OCI-LY1 (cell line): ENCODE measurements at regions not wholly inside any gene's neighbourhood (a gene's known extent, or its start where the extent isn't known, plus 50 kb on each side); places are given as distances from the start of the nearest gene placed in this dataset.

ENCODE experiments used
- EZH2 ChIP-seq: fragments of 200-600 bp; sonication (generic), shearing (Covaris generic); IDR thresholded peaks from 2 replicates; pipeline ENCODE4 v1.8.0; 2017; ENCODE audit warnings: borderline replicate concordance, mixed run types, mild to moderate bottlenecking, antibody characterized with exemption, low read length, moderate library complexity, mixed read lengths
- TF ChIP-seq, protein P1 (sequence below): fragments of 200-600 bp; sonication (generic), shearing (Covaris generic); IDR thresholded peaks from 2 replicates; pipeline ENCODE4 v1.5.1; 2017; ENCODE audit warnings: mild to moderate bottlenecking, antibody characterized with exemption, low read length, moderate library complexity, mixed read lengths

DNA sequence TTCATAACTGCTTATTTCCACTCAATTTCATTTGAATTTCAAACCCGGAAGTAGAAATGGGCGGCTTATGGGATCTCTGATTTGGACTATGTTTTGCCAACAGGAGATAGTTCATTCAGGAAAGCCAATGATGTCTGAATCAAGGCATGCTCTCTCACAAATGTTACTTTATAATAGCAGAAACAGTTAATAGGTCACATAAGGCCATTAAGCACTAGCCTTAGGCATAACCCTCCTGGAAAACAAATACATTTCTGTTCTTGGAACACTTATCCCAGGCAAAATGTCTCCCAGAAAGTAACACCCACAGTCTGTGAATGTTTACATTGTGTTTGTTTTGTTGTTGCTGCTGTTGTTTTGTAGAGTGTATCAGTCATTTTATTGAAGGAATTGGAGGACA is 1347.2 kb upstream of the PCDH7 start:
- TF ChIP-seq, protein P1, sequence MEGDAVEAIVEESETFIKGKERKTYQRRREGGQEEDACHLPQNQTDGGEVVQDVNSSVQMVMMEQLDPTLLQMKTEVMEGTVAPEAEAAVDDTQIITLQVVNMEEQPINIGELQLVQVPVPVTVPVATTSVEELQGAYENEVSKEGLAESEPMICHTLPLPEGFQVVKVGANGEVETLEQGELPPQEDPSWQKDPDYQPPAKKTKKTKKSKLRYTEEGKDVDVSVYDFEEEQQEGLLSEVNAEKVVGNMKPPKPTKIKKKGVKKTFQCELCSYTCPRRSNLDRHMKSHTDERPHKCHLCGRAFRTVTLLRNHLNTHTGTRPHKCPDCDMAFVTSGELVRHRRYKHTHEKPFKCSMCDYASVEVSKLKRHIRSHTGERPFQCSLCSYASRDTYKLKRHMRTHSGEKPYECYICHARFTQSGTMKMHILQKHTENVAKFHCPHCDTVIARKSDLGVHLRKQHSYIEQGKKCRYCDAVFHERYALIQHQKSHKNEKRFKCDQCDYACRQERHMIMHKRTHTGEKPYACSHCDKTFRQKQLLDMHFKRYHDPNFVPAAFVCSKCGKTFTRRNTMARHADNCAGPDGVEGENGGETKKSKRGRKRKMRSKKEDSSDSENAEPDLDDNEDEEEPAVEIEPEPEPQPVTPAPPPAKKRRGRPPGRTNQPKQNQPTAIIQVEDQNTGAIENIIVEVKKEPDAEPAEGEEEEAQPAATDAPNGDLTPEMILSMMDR, result no peak
- TF ChIP-seq EZH2, result no peak
